Central memory CD8-positive, alpha-beta T cell (primary cell): ENCODE measurements at regions not wholly inside any gene's neighbourhood (a gene's known extent, or its start where the extent isn't known, plus 50 kb on each side); places are given as distances from the start of the nearest gene placed in this dataset.
"Not testable (repeated sequence)": the region's sequence is repeated elsewhere in the genome, so short reads cannot be mapped to it uniquely, and the experiment has no call there.

Experiments used
- ATAC-seq: fragments of 150-1000 bp; cut with Tn5 transposase; replicated peaks from 2 replicates; pipeline ENCODE4 v1.10.0; 2022; ENCODE audit warnings: mild to moderate bottlenecking, moderate FRiP score, moderate number of reproducible peaks; ENCODE audit not compliant: poor library complexity, severe bottlenecking; ENCODE audit errors: extremely low read depth
- DNase-seq, 2 donors: peaks; one replicate each; pipeline ENCODE4 v3.0.0; 2021; ENCODE audit warnings: low spot score in 2 of 2
- H3K27ac Mint-ChIP-seq: one replicate; pipeline ENCODE4 v1.8.0; 2022; ENCODE audit warnings: low read depth, mild to moderate bottlenecking, moderate library complexity, mixed read lengths
- H3K27me3 Mint-ChIP-seq: one replicate; pipeline ENCODE4 v1.8.0; 2022; ENCODE audit warnings: mixed read lengths
- H3K36me3 Mint-ChIP-seq: one replicate; pipeline ENCODE4 v1.8.0; 2022; ENCODE audit warnings: mild to moderate bottlenecking, moderate library complexity, mixed read lengths; ENCODE audit not compliant: insufficient read depth
- H3K4me1 Mint-ChIP-seq: one replicate; pipeline ENCODE4 v1.8.0; 2022; ENCODE audit warnings: mixed read lengths
- H3K4me3 Mint-ChIP-seq: one replicate; pipeline ENCODE4 v1.8.0; 2022; ENCODE audit warnings: mild to moderate bottlenecking, moderate library complexity, mixed read lengths
- H3K9me3 Mint-ChIP-seq: one replicate; pipeline ENCODE4 v1.8.0; 2022; ENCODE audit warnings: mixed read lengths

- not testable (repeated sequence) for ATAC-seq, H3K4me1 Mint-ChIP-seq, DNase-seq, H3K27ac Mint-ChIP-seq, H3K4me3 Mint-ChIP-seq, H3K36me3 Mint-ChIP-seq
- peaks cover 58% of the 10 kb centered on the region for H3K27me3 Mint-ChIP-seq
- H3K9me3 Mint-ChIP-seq, result peaks cover 20% of the 10 kb centered on the region
Measured at GRCh38 chr3:43845553-43845952, 154.8 kb downstream of the ABHD5 start.

- H3K27ac Mint-ChIP-seq, result no peak overlapping the region
- no peaks in the 10 kb centered on the region for H3K4me1 Mint-ChIP-seq
- DNase-seq, result no peak
- H3K36me3 Mint-ChIP-seq, result no peaks in the 10 kb centered on the region
- H3K9me3 Mint-ChIP-seq, result peaks cover 11% of the 10 kb centered on the region
- peaks cover 57% of the 10 kb centered on the region for H3K27me3 Mint-ChIP-seq
- ATAC-seq, result no peak
- H3K4me3 Mint-ChIP-seq, result no peak overlapping the region
Measured at GRCh38 chr3:43852066-43852465, 161.3 kb downstream of the ABHD5 start.

GRCh38 chr3:43854283-43854682 lies 163.5 kb downstream of the ABHD5 start:
- Mint-ChIP-seq H3K9me3 (peaks cover 6% of the 10 kb centered on the region), H3K36me3 (no peaks in the 10 kb centered on the region), H3K4me1 (no peaks in the 10 kb centered on the region), H3K27ac (no peak overlapping the region), H3K4me3 (no peak overlapping the region), H3K27me3 (peaks cover 78% of the 10 kb centered on the region)
- DNase-seq (no peak), ATAC-seq (no peak)

- Mint-ChIP-seq H3K36me3 (no peaks in the 10 kb centered on the region), H3K9me3 (peaks cover 6% of the 10 kb centered on the region), H3K27me3 (peaks cover 84% of the 10 kb centered on the region), H3K4me1 (no peaks in the 10 kb centered on the region), H3K4me3 (no peak overlapping the region), H3K27ac (no peak overlapping the region)
- DNase-seq (no peak), ATAC-seq (no peak)
Measured at GRCh38 chr3:43854916-43855315, 164.2 kb downstream of the ABHD5 start.

- H3K27me3 Mint-ChIP-seq, result peaks cover 93% of the 10 kb centered on the region
- no peak for ATAC-seq
Measured at GRCh38 chr3:43855674-43856299, 165.0 kb downstream of the ABHD5 start.

GRCh38 chr3:43856351-43856750 lies 165.6 kb downstream of the ABHD5 start:
- Mint-ChIP-seq H3K27ac (no peak overlapping the region), H3K4me3 (no peak overlapping the region), H3K9me3 (peaks cover 6% of the 10 kb centered on the region), H3K4me1 (no peaks in the 10 kb centered on the region), H3K36me3 (no peaks in the 10 kb centered on the region), H3K27me3 (peaks cover 97% of the 10 kb centered on the region)
- ATAC-seq (no peak), DNase-seq (no peak)

More at GRCh38 chr3:43855674-43856299, 165.0 kb downstream of the ABHD5 start:
- Mint-ChIP-seq H3K9me3 (peaks cover 6% of the 10 kb centered on the region), H3K4me1 (no peaks in the 10 kb centered on the region), H3K4me3 (no peak overlapping the region), H3K27ac (no peak overlapping the region), H3K36me3 (no peaks in the 10 kb centered on the region)
- DNase-seq, result no peak

GRCh38 chr3:43856761-43857160 lies 166.0 kb downstream of the ABHD5 start:
- no peak for DNase-seq
- H3K4me3 Mint-ChIP-seq, result no peak overlapping the region
- peaks cover 3% of the 10 kb centered on the region for H3K9me3 Mint-ChIP-seq
- no peaks in the 10 kb centered on the region for H3K4me1 Mint-ChIP-seq
- no peak overlapping the region for H3K27ac Mint-ChIP-seq
- peaks cover 97% of the 10 kb centered on the region for H3K27me3 Mint-ChIP-seq
- no peaks in the 10 kb centered on the region for H3K36me3 Mint-ChIP-seq
- ATAC-seq, result no peak

GRCh38 chr3:43857361-43858293 lies 166.9 kb downstream of the ABHD5 start:
- Mint-ChIP-seq H3K36me3 (no peaks in the 10 kb centered on the region), H3K4me3 (no peak overlapping the region), H3K27me3 (peaks cover 97% of the 10 kb centered on the region), H3K27ac (no peak overlapping the region), H3K4me1 (no peaks in the 10 kb centered on the region), H3K9me3 (no peaks in the 10 kb centered on the region)
- no peak for ATAC-seq
- no peak for DNase-seq

- Mint-ChIP-seq H3K9me3 (no peaks in the 10 kb centered on the region), H3K4me1 (no peaks in the 10 kb centered on the region), H3K36me3 (no peaks in the 10 kb centered on the region), H3K27ac (no peak overlapping the region), H3K27me3 (peaks cover 100% of the 10 kb centered on the region), H3K4me3 (no peak overlapping the region)
- DNase-seq, result no peak
- ATAC-seq, result no peak
Measured at GRCh38 chr3:43858294-43858701, 167.6 kb downstream of the ABHD5 start.

- H3K9me3 Mint-ChIP-seq, result no peaks in the 10 kb centered on the region
- H3K4me1 Mint-ChIP-seq, result no peaks in the 10 kb centered on the region
Measured at GRCh38 chr3:43859766-43860165, 169.0 kb downstream of the ABHD5 start.

GRCh38 chr3:43861635-43862034 lies 170.9 kb downstream of the ABHD5 start:
- Mint-ChIP-seq H3K27me3 (peaks cover 89% of the 10 kb centered on the region), H3K9me3 (no peaks in the 10 kb centered on the region)

More at GRCh38 chr3:43859766-43860165, 169.0 kb downstream of the ABHD5 start:
- Mint-ChIP-seq H3K36me3 (no peaks in the 10 kb centered on the region), H3K27me3 (peaks cover 100% of the 10 kb centered on the region), H3K4me3 (no peak overlapping the region), H3K27ac (no peak overlapping the region)
- ATAC-seq (no peak), DNase-seq (no peak)

GRCh38 chr3:43862470-43862869 lies 171.7 kb downstream of the ABHD5 start:
- Mint-ChIP-seq H3K4me3 (no peak overlapping the region), H3K36me3 (peaks cover 2% of the 10 kb centered on the region), H3K27ac (no peak overlapping the region), H3K27me3 (peaks cover 80% of the 10 kb centered on the region), H3K4me1 (no peaks in the 10 kb centered on the region), H3K9me3 (no peaks in the 10 kb centered on the region)
- DNase-seq, result no peak
- ATAC-seq, result no peak

More at GRCh38 chr3:43861635-43862034, 170.9 kb downstream of the ABHD5 start:
- ATAC-seq (no peak), DNase-seq (no peak)
- Mint-ChIP-seq H3K27ac (no peak overlapping the region), H3K4me3 (no peak overlapping the region), H3K36me3 (peaks cover 2% of the 10 kb centered on the region), H3K4me1 (no peaks in the 10 kb centered on the region)
